ENCODE measurements at regions not wholly inside any gene's neighbourhood (a gene's known extent, or its start where the extent isn't known, plus 50 kb on each side); places are given as distances from the start of the nearest gene placed in this dataset.

DNA sequence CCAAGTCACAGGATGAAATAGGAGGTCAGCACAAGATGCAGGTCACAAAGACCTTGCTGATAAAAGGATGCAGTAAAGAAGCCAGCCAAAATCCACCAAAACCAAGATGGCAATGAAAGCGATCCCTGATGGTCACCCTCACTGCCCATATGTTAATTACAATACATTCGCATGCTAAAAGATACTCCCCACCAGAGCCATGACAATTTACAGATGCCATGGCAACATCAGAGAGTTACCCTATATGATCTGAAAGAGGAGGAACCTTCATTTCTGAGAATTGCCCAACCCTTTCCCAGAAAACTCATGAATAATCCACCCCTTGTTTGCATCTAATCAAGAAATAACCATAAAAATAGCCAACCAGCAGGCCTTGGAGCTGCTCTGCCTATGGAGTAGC, 709.8 kb downstream of the METTL4 start:
- H3K27me3 ChIP-seq: no peaks in the 10 kb centered on the region
- H3K36me3 ChIP-seq: no peaks in the 10 kb centered on the region
- H3K4me3 ChIP-seq: no peak overlapping the region
- H3K27ac ChIP-seq: no peak overlapping the region
- H3K9me3 ChIP-seq: no peaks in the 10 kb centered on the region
- 93 to 94% methylated on average over 2 of the region's 2 CpGs for WGBS, 2 donors
- DNase-seq: no peak
- TF ChIP-seq POLR2AphosphoS5 (IDR thresholded peaks at IDR 0.05) (no peak), EP300 (IDR thresholded peaks at IDR 0.05) (no peak), POLR2A (IDR thresholded peaks at IDR 0.05) (no peak)
- TF ChIP-seq, protein P1, sequence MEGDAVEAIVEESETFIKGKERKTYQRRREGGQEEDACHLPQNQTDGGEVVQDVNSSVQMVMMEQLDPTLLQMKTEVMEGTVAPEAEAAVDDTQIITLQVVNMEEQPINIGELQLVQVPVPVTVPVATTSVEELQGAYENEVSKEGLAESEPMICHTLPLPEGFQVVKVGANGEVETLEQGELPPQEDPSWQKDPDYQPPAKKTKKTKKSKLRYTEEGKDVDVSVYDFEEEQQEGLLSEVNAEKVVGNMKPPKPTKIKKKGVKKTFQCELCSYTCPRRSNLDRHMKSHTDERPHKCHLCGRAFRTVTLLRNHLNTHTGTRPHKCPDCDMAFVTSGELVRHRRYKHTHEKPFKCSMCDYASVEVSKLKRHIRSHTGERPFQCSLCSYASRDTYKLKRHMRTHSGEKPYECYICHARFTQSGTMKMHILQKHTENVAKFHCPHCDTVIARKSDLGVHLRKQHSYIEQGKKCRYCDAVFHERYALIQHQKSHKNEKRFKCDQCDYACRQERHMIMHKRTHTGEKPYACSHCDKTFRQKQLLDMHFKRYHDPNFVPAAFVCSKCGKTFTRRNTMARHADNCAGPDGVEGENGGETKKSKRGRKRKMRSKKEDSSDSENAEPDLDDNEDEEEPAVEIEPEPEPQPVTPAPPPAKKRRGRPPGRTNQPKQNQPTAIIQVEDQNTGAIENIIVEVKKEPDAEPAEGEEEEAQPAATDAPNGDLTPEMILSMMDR (IDR thresholded peaks at IDR 0.05): no peak
- H3K4me1 ChIP-seq: no peaks in the 10 kb centered on the region
- intact Hi-C loops (cut with DNase I): no loop called here

DNA sequence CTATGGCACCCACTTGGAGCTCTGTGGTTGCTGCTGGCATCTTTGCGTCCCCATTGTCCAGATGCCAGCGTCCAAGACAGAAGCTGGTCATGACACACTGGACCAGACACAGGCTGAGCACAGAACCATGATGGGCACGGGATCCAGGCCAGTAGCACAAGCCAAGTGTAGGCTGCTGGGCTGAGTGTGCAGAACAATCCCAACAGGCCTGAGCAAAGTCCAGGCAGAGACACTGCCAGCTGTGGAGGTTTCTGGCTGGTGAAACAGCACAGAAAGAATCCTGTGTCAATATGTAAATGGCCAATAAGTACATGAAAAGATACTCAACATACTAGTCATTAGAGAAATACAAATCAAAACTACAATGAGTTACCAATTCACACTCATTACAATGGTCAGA, 705.4 kb downstream of the METTL4 start:
- intact Hi-C loops (cut with DNase I): no loop called here
- Histone ChIP-seq H3K9me3 (no peaks in the 10 kb centered on the region), H3K27ac (no peak overlapping the region), H3K27me3 (no peaks in the 10 kb centered on the region), H3K36me3 (no peaks in the 10 kb centered on the region), H3K4me1 (no peaks in the 10 kb centered on the region), H3K4me3 (no peak overlapping the region)
- TF ChIP-seq POLR2A (IDR thresholded peaks at IDR 0.05): no peak
- TF ChIP-seq POLR2AphosphoS5 (IDR thresholded peaks at IDR 0.05): no peak
- no peak for TF ChIP-seq EP300 (IDR thresholded peaks at IDR 0.05)
- TF ChIP-seq, protein P1 (IDR thresholded peaks at IDR 0.05): no peak
- no peak for DNase-seq
- 86 to 90% methylated on average over 3 of the region's 3 CpGs for WGBS, 2 donors

DNA sequence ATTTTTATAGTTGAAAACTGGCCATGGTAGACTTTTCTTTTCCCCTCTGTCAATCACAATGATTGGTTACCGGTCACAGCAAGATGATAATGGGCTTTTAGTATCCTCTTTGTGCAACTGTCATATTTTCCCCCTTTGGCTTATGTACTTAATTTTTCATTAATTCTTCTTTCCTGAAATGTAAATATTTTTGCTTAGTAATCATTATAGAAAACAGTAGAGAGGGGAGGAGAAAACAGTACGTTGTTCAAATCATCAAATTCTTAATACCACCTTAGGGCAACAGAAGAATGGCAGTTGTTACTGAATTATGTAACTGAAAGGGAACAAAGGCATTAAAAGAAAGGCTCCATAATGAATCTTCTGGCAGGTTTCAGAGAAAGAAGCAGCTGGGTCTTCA, 699.0 kb downstream of the METTL4 start:
- no peaks in the 10 kb centered on the region for H3K4me1 ChIP-seq
- no peak overlapping the region for H3K27ac ChIP-seq
- H3K27me3 ChIP-seq: no peaks in the 10 kb centered on the region
- no peaks in the 10 kb centered on the region for H3K9me3 ChIP-seq
- no peak for TF ChIP-seq EP300 (IDR thresholded peaks at IDR 0.05)
- no peak for TF ChIP-seq POLR2AphosphoS5 (IDR thresholded peaks at IDR 0.05)
- TF ChIP-seq, protein P1 (IDR thresholded peaks at IDR 0.05): no peak
- no peak for TF ChIP-seq POLR2A (IDR thresholded peaks at IDR 0.05)
- WGBS, 2 donors: 60 to 78% methylated on average over 2 of the region's 2 CpGs
- no peak overlapping the region for H3K4me3 ChIP-seq
- DNase-seq: no peak
- intact Hi-C loops (cut with DNase I): no loop called here
- no peaks in the 10 kb centered on the region for H3K36me3 ChIP-seq

DNA sequence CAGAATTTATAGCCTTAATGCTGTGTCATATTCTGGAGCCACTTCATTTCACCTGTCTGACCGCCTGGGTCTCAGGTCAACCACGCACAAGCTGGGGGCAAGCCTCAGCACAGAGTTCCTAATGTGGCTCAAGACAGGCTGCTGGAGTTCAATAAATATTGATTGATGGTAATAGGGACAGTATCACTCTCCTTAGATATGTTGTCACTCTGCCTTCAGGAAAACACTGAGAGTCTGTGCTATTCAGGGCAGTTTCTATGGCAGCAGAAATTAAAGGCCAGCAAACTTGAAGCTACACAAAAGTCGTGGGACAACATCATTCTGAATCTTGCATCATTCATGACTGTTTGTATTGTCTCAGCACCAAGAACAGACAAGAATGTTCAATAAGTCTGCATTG, 696.1 kb downstream of the METTL4 start:
- H3K27ac ChIP-seq: no peak overlapping the region
- DNase-seq: no peak
- intact Hi-C loops (cut with DNase I): no loop called here
- TF ChIP-seq POLR2A (IDR thresholded peaks at IDR 0.05) (no peak), POLR2AphosphoS5 (IDR thresholded peaks at IDR 0.05) (no peak), EP300 (IDR thresholded peaks at IDR 0.05) (no peak)
- TF ChIP-seq, protein P1 (IDR thresholded peaks at IDR 0.05): no peak
- no peak overlapping the region for H3K4me3 ChIP-seq
- no peaks in the 10 kb centered on the region for H3K9me3 ChIP-seq
- H3K27me3 ChIP-seq: no peaks in the 10 kb centered on the region
- H3K36me3 ChIP-seq: no peaks in the 10 kb centered on the region
- WGBS, 2 donors: 51 to 66% methylated on average over 3 of the region's 3 CpGs
- H3K4me1 ChIP-seq: no peaks in the 10 kb centered on the region

DNA sequence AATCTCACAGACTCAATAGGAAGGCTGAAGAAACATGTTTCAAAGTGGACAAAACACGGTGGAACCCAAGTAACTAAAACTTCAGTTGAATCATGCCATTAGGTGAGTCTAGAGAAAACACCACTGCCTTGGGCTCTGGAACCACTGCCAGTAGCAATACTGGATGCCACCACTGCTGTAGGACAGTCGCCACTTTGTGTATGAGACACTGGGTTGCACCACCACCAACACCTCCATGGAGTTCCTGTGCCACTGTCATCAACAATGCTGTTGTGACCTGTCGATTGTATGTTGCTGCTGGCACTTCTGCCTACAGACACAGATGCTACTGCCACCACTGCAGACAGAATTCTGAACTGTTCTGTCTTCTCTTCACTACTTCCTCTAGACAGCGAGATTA, 686.7 kb downstream of the METTL4 start:
- DNase-seq: no peak
- Histone ChIP-seq H3K27ac (no peak overlapping the region), H3K27me3 (no peaks in the 10 kb centered on the region), H3K36me3 (no peaks in the 10 kb centered on the region), H3K9me3 (peaks cover 0 to 5% (median 0%) of the 10 kb centered on the region in 4 donors), H3K4me3 (no peak overlapping the region), H3K4me1 (no peaks in the 10 kb centered on the region)
- WGBS, 2 donors: 88 to 92% methylated on average over 4 of the region's 4 CpGs
- intact Hi-C loops (cut with DNase I): no loop called here
- TF ChIP-seq POLR2AphosphoS5 (IDR thresholded peaks at IDR 0.05) (no peak), POLR2A (IDR thresholded peaks at IDR 0.05) (no peak), EP300 (IDR thresholded peaks at IDR 0.05) (no peak)
- TF ChIP-seq, protein P1 (IDR thresholded peaks at IDR 0.05): no peak

Measured in sigmoid colon (tissue), 6 donors.